ENCODE measurements at regions not wholly inside any gene's neighbourhood (a gene's known extent, or its start where the extent isn't known, plus 50 kb on each side); places are given as distances from the start of the nearest gene placed in this dataset.

GRCh38 chr22:22097727-22098228, 115.2 kb upstream of the TOP3B start:
- Histone ChIP-seq H3K4me3 (ENCODE audit: low read depth, low read length) (no peak overlapping the region), H3K27ac (ENCODE audit: low read depth) (no peak overlapping the region), H3K36me3 (ENCODE audit: insufficient read depth) (no peaks in the 10 kb centered on the region), H3K4me1 (ENCODE audit: insufficient read depth) (no peaks in the 10 kb centered on the region)
- DNase-seq (ENCODE audit: extremely low spot score): no peak

- H3K4me1 ChIP-seq (ENCODE audit: insufficient read depth): no peaks in the 10 kb centered on the region
- H3K27ac ChIP-seq (ENCODE audit: low read depth): no peak overlapping the region
- WGBS: 74% methylated on average over 5 of the region's 5 CpGs
- H3K4me3 ChIP-seq (ENCODE audit: low read depth, low read length): no peak overlapping the region
- no peak for DNase-seq (ENCODE audit: extremely low spot score)
- no peaks in the 10 kb centered on the region for H3K36me3 ChIP-seq (ENCODE audit: insufficient read depth)
These were observed 112.3 kb upstream of the TOP3B start for GRCh38 chr22:22094921-22095320.

- DNase-seq (ENCODE audit: extremely low spot score): no peak
- 72% methylated on average over 6 of the region's 6 CpGs for WGBS
- H3K4me1 ChIP-seq (ENCODE audit: insufficient read depth): no peaks in the 10 kb centered on the region
These were observed 111.9 kb upstream of the TOP3B start for GRCh38 chr22:22094514-22094913.

GRCh38 chr22:22093743-22094142, 111.2 kb upstream of the TOP3B start:
- WGBS: 74% methylated on average over 1 of the region's 1 CpG
- H3K4me3 ChIP-seq (ENCODE audit: low read depth, low read length): no peak overlapping the region
- no peaks in the 10 kb centered on the region for H3K36me3 ChIP-seq (ENCODE audit: insufficient read depth)
- no peak for DNase-seq (ENCODE audit: extremely low spot score)
- no peaks in the 10 kb centered on the region for H3K4me1 ChIP-seq (ENCODE audit: insufficient read depth)
- no peak overlapping the region for H3K27ac ChIP-seq (ENCODE audit: low read depth)

More at GRCh38 chr22:22094514-22094913, 111.9 kb upstream of the TOP3B start:
- Histone ChIP-seq H3K27ac (ENCODE audit: low read depth) (no peak overlapping the region), H3K4me3 (ENCODE audit: low read depth, low read length) (no peak overlapping the region), H3K36me3 (ENCODE audit: insufficient read depth) (no peaks in the 10 kb centered on the region)

GRCh38 chr22:22092974-22093373, 110.4 kb upstream of the TOP3B start:
- DNase-seq (ENCODE audit: extremely low spot score): no peak
- no peaks in the 10 kb centered on the region for H3K4me1 ChIP-seq (ENCODE audit: insufficient read depth)
- no peak overlapping the region for H3K27ac ChIP-seq (ENCODE audit: low read depth)
- no peaks in the 10 kb centered on the region for H3K36me3 ChIP-seq (ENCODE audit: insufficient read depth)
- no peak overlapping the region for H3K4me3 ChIP-seq (ENCODE audit: low read depth, low read length)
- 89% methylated on average over 1 of the region's 1 CpG for whole genome bisulfite sequencing

GRCh38 chr22:22092101-22092500, 109.5 kb upstream of the TOP3B start:
- 81% methylated on average over 3 of the region's 3 CpGs for WGBS
- Histone ChIP-seq H3K27ac (ENCODE audit: low read depth) (no peak overlapping the region), H3K4me3 (ENCODE audit: low read depth, low read length) (no peak overlapping the region), H3K4me1 (ENCODE audit: insufficient read depth) (no peaks in the 10 kb centered on the region), H3K36me3 (ENCODE audit: insufficient read depth) (no peaks in the 10 kb centered on the region)
- DNase-seq (ENCODE audit: extremely low spot score): no peak

GRCh38 chr22:22091400-22091878, 108.9 kb upstream of the TOP3B start:
- no peak overlapping the region for H3K4me3 ChIP-seq (ENCODE audit: low read depth, low read length)
- 87% methylated on average over 6 of the region's 6 CpGs for WGBS

GRCh38 chr22:22090650-22091399, 108.2 kb upstream of the TOP3B start:
- 48% methylated on average over 10 of the region's 10 CpGs for WGBS
- Histone ChIP-seq H3K36me3 (ENCODE audit: insufficient read depth) (no peaks in the 10 kb centered on the region), H3K4me1 (ENCODE audit: insufficient read depth) (no peaks in the 10 kb centered on the region), H3K27ac (ENCODE audit: low read depth) (no peak overlapping the region), H3K4me3 (ENCODE audit: low read depth, low read length) (no peak overlapping the region)
- DNase-seq (ENCODE audit: extremely low spot score): no peak

More at GRCh38 chr22:22091400-22091878, 108.9 kb upstream of the TOP3B start:
- Histone ChIP-seq H3K27ac (ENCODE audit: low read depth) (no peak overlapping the region), H3K4me1 (ENCODE audit: insufficient read depth) (no peaks in the 10 kb centered on the region), H3K36me3 (ENCODE audit: insufficient read depth) (no peaks in the 10 kb centered on the region)
- DNase-seq (ENCODE audit: extremely low spot score): no peak

GRCh38 chr22:22089459-22090308, 107.1 kb upstream of the TOP3B start:
- Histone ChIP-seq H3K4me3 (ENCODE audit: low read depth, low read length) (no peak overlapping the region), H3K36me3 (ENCODE audit: insufficient read depth) (no peaks in the 10 kb centered on the region), H3K27ac (ENCODE audit: low read depth) (no peak overlapping the region), H3K4me1 (ENCODE audit: insufficient read depth) (no peaks in the 10 kb centered on the region)
- 55% methylated on average over 3 of the region's 3 CpGs for WGBS
- DNase-seq (ENCODE audit: extremely low spot score): no peak

- Histone ChIP-seq H3K4me1 (ENCODE audit: insufficient read depth) (no peaks in the 10 kb centered on the region), H3K4me3 (ENCODE audit: low read depth, low read length) (no peak overlapping the region), H3K36me3 (ENCODE audit: insufficient read depth) (no peaks in the 10 kb centered on the region), H3K27ac (ENCODE audit: low read depth) (no peak overlapping the region)
- 68% methylated on average over 9 of the region's 9 CpGs for WGBS
- DNase-seq (ENCODE audit: extremely low spot score): no peak
These were observed 106.3 kb upstream of the TOP3B start for GRCh38 chr22:22088658-22089458.

GRCh38 chr22:22087854-22088657, 105.5 kb upstream of the TOP3B start:
- Histone ChIP-seq H3K27ac (ENCODE audit: low read depth) (no peak overlapping the region), H3K4me1 (ENCODE audit: insufficient read depth) (no peaks in the 10 kb centered on the region), H3K36me3 (ENCODE audit: insufficient read depth) (no peaks in the 10 kb centered on the region), H3K4me3 (ENCODE audit: low read depth, low read length) (no peak overlapping the region)
- 82% methylated on average over 10 of the region's 10 CpGs for WGBS
- DNase-seq (ENCODE audit: extremely low spot score): no peak

- DNase-seq (ENCODE audit: extremely low spot score): no peak
- Histone ChIP-seq H3K27ac (ENCODE audit: low read depth) (no peak overlapping the region), H3K36me3 (ENCODE audit: insufficient read depth) (no peaks in the 10 kb centered on the region), H3K4me3 (ENCODE audit: low read depth, low read length) (no peak overlapping the region), H3K4me1 (ENCODE audit: insufficient read depth) (no peaks in the 10 kb centered on the region)
- WGBS: 58% methylated on average over 2 of the region's 2 CpGs
These were observed 104.0 kb upstream of the TOP3B start for GRCh38 chr22:22086501-22087158.
